Astrocyte of the spinal cord (primary cell): ENCODE measurements at regions not wholly inside any gene's neighbourhood (a gene's known extent, or its start where the extent isn't known, plus 50 kb on each side); places are given as distances from the start of the nearest gene placed in this dataset.

Experiments used
- DNase-seq: peaks from one replicate; pipeline ENCODE4 v3.0.0; 2011; ENCODE audit warnings: low read depth, low spot score
- H3K4me3 ChIP-seq: 2 replicates; pipeline ENCODE4 v1.5.1; 2011; ENCODE audit warnings: low read depth, mild to moderate bottlenecking, low read length, moderate library complexity
- in situ Hi-C: cut with HindIII; loops from 2 replicates; pipeline ENCODE4 v1.10.0; 2017; ENCODE audit warnings: low sequenced_read_pairs
- TF ChIP-seq, protein P1 (sequence below): IDR thresholded peaks from 2 replicates; pipeline ENCODE4 v1.5.1; 2012; ENCODE audit warnings: low read depth, mild to moderate bottlenecking, low read length, inconsistent platforms

DNA sequence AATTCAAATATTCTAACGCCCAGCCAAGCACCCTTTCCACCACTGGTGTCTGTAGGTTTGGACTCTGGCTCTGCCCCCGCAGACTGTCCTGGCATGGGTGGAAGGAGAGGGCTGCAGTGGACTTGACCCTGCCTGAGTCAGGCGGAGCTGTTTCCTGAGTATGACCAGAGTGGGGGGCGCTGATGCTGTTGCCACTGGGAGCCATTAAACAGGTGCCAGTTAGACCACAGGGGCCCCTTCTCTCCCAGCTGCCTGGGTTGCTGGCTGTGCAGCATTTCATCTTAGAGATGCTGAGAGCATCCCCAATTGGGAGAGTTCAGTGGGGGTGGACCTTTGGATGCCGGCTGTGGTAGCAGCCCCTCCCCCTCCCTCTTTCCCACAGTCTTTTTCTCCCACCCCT lies 539.5 kb downstream of the MATN1 start:
- in situ Hi-C loops, result no loop called here
- H3K4me3 ChIP-seq, result no peak overlapping the region
- TF ChIP-seq, protein P1, sequence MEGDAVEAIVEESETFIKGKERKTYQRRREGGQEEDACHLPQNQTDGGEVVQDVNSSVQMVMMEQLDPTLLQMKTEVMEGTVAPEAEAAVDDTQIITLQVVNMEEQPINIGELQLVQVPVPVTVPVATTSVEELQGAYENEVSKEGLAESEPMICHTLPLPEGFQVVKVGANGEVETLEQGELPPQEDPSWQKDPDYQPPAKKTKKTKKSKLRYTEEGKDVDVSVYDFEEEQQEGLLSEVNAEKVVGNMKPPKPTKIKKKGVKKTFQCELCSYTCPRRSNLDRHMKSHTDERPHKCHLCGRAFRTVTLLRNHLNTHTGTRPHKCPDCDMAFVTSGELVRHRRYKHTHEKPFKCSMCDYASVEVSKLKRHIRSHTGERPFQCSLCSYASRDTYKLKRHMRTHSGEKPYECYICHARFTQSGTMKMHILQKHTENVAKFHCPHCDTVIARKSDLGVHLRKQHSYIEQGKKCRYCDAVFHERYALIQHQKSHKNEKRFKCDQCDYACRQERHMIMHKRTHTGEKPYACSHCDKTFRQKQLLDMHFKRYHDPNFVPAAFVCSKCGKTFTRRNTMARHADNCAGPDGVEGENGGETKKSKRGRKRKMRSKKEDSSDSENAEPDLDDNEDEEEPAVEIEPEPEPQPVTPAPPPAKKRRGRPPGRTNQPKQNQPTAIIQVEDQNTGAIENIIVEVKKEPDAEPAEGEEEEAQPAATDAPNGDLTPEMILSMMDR, result no peak
- DNase-seq, result no peak

GRCh38 chr1:30183006-30183405 lies 540.4 kb downstream of the MATN1 start:
- in situ Hi-C loops, result no loop called here
- TF ChIP-seq, protein P1, result no peak
- no peak for DNase-seq
- no peak overlapping the region for H3K4me3 ChIP-seq

GRCh38 chr1:30179942-30180543 lies 543.3 kb downstream of the MATN1 start:
- in situ Hi-C loops, result no loop called here
- TF ChIP-seq, protein P1, result no peak
- H3K4me3 ChIP-seq, result no peak overlapping the region
- no peak for DNase-seq

DNA sequence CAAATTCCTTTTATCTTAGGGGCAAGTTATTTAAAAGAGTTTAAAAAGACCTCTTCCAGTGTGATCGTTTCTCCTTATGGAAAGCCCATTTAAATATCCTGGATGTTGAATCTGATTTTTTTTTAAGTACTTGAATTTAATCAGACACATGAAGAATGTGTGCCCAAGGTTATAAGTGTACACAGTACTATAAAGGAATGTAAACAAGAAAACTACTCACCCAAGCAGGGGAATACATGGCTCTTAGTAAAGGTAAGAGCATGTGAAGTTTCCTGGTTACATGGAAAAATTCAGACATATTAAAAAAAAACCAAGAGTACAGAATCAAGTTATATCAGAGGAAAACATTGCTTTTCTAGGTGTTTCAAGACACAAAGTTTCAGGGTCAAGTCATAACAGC lies 546.9 kb downstream of the MATN1 start:
- in situ Hi-C loops, result no loop called here
- TF ChIP-seq, protein P1, result no peak
- no peak overlapping the region for H3K4me3 ChIP-seq
- no peak for DNase-seq

GRCh38 chr1:30174499-30174898 lies 548.9 kb downstream of the MATN1 start:
- in situ Hi-C loops, result no loop called here

GRCh38 chr1:30173560-30173959 lies 549.8 kb downstream of the MATN1 start:
- in situ Hi-C loops, result no loop called here
- DNase-seq, result no peak
- H3K4me3 ChIP-seq, result no peak overlapping the region
- TF ChIP-seq, protein P1, result no peak

More at GRCh38 chr1:30174499-30174898, 548.9 kb downstream of the MATN1 start:
- TF ChIP-seq, protein P1, result no peak
- DNase-seq, result no peak
- H3K4me3 ChIP-seq, result no peak overlapping the region

DNA sequence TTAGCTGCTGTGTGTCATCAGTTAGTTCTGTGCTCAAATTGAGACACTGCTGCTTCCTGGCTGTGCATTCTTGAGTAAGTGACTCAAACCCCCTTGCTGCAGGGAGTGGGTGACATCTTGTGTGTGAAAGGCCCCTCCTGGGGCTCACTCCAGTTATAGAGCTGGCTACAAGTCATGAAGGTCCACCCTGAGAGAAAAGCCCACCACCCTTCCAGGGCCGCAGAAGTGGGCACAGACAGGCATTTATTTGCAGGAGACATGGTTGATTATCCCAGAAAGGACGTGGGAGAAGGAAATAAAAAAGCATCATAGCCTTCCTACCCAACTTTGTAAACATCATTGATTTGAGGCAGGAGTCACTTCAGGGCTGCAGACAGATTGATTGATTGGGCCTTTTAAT lies 550.6 kb downstream of the MATN1 start:
- in situ Hi-C loops, result no loop called here
- TF ChIP-seq, protein P1, result no peak
- no peak for DNase-seq
- no peak overlapping the region for H3K4me3 ChIP-seq
